ENCODE measurements at regions not wholly inside any gene's neighbourhood (a gene's known extent, or its start where the extent isn't known, plus 50 kb on each side); places are given as distances from the start of the nearest gene placed in this dataset.

GRCh38 chr13:55001881-55002280 lies 1973.3 kb downstream of the OLFM4 start:
- BruUV-seq (replicated peaks) = no TSS peak
- POLR2A ChIA-PET (ENCODE audit: low non-redundant PET) = no interaction called here
- DNase-seq (ENCODE audit: low spot score) = no peak
- H3K27me3 ChIP-seq (replicated peaks; ENCODE audit: insufficient read depth, low read depth, low read length, poor library complexity) = no peaks in the 10 kb centered on the region
- CTCF ChIA-PET = no interaction called here
- intact Hi-C loops (cut with micrococcal nuclease; ENCODE audit: unreplicated experiment) = no loop called here
- no peak overlapping the region for H3K27ac ChIP-seq (ENCODE audit: low read depth, low read length, poor library complexity, severe bottlenecking)
- no peaks in the 10 kb centered on the region for H3K9me3 ChIP-seq (ENCODE audit: low read depth, low read length, poor library complexity, severe bottlenecking)
- no peak overlapping the region for H3K4me3 ChIP-seq (ENCODE audit: low read depth, low read length, poor library complexity, severe bottlenecking)
- H3K36me3 ChIP-seq (ENCODE audit: insufficient read depth, low read length, poor library complexity, severe bottlenecking) = no peaks in the 10 kb centered on the region
- TF ChIP-seq, protein P1, sequence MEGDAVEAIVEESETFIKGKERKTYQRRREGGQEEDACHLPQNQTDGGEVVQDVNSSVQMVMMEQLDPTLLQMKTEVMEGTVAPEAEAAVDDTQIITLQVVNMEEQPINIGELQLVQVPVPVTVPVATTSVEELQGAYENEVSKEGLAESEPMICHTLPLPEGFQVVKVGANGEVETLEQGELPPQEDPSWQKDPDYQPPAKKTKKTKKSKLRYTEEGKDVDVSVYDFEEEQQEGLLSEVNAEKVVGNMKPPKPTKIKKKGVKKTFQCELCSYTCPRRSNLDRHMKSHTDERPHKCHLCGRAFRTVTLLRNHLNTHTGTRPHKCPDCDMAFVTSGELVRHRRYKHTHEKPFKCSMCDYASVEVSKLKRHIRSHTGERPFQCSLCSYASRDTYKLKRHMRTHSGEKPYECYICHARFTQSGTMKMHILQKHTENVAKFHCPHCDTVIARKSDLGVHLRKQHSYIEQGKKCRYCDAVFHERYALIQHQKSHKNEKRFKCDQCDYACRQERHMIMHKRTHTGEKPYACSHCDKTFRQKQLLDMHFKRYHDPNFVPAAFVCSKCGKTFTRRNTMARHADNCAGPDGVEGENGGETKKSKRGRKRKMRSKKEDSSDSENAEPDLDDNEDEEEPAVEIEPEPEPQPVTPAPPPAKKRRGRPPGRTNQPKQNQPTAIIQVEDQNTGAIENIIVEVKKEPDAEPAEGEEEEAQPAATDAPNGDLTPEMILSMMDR (conservative IDR thresholded peaks at IDR 0.05; ENCODE audit: low read depth, low read length) = no peak
- no peak for TF ChIP-seq EZH2 (IDR thresholded peaks at IDR 0.05; ENCODE audit: borderline replicate concordance, low read depth, low read length, poor library complexity, severe bottlenecking)
- H3K4me1 ChIP-seq (ENCODE audit: insufficient read depth, low read length, poor library complexity, severe bottlenecking) = no peaks in the 10 kb centered on the region

GRCh38 chr13:55007681-55008080 lies 1979.1 kb downstream of the OLFM4 start:
- ChIA-PET CTCF (no interaction called here), POLR2A (ENCODE audit: low non-redundant PET) (no interaction called here)
- no peak overlapping the region for H3K4me3 ChIP-seq (ENCODE audit: low read depth, low read length, poor library complexity, severe bottlenecking)
- BruUV-seq (replicated peaks) = no TSS peak
- H3K9me3 ChIP-seq (ENCODE audit: low read depth, low read length, poor library complexity, severe bottlenecking) = no peaks in the 10 kb centered on the region
- intact Hi-C loops (cut with micrococcal nuclease; ENCODE audit: unreplicated experiment) = no loop called here
- no peaks in the 10 kb centered on the region for H3K36me3 ChIP-seq (ENCODE audit: insufficient read depth, low read length, poor library complexity, severe bottlenecking)
- H3K4me1 ChIP-seq (ENCODE audit: insufficient read depth, low read length, poor library complexity, severe bottlenecking) = no peaks in the 10 kb centered on the region
- DNase-seq (ENCODE audit: low spot score) = no peak
- TF ChIP-seq, protein P1 (conservative IDR thresholded peaks at IDR 0.05; ENCODE audit: low read depth, low read length) = no peak
- no peak for TF ChIP-seq EZH2 (IDR thresholded peaks at IDR 0.05; ENCODE audit: borderline replicate concordance, low read depth, low read length, poor library complexity, severe bottlenecking)
- no peaks in the 10 kb centered on the region for H3K27me3 ChIP-seq (replicated peaks; ENCODE audit: insufficient read depth, low read depth, low read length, poor library complexity)
- H3K27ac ChIP-seq (ENCODE audit: low read depth, low read length, poor library complexity, severe bottlenecking) = no peak overlapping the region

DNA sequence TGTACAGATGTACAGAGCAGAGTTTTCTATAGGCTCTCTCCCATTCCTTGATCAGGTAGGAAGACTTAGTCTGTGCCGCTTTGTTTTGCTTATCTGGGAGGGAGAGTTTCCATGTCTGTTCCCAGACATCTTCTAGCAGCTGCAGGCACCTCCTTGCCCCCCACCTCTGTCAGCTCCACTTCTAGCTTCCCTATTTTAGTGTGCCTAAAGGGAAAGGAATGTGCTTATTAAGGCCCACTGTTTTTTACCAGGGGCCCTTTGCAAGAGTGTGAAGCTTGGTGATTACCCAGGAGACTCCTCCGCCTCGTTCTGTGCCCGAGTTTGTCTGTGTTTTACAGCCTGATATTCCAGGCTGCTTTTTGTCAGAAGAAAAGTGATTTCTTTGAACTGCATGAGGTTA lies 1984.4 kb downstream of the OLFM4 start:
- CTCF ChIA-PET = no interaction called here
- intact Hi-C loops (cut with micrococcal nuclease; ENCODE audit: unreplicated experiment) = no loop called here

More for the DNA sequence above, 1984.4 kb downstream of the OLFM4 start:
- Histone ChIP-seq H3K4me1 (ENCODE audit: insufficient read depth, low read length, poor library complexity, severe bottlenecking) (no peaks in the 10 kb centered on the region), H3K27ac (ENCODE audit: low read depth, low read length, poor library complexity, severe bottlenecking) (no peak overlapping the region), H3K36me3 (ENCODE audit: insufficient read depth, low read length, poor library complexity, severe bottlenecking) (no peaks in the 10 kb centered on the region), H3K4me3 (ENCODE audit: low read depth, low read length, poor library complexity, severe bottlenecking) (no peak overlapping the region), H3K27me3 (replicated peaks; ENCODE audit: insufficient read depth, low read depth, low read length, poor library complexity) (no peaks in the 10 kb centered on the region), H3K9me3 (ENCODE audit: low read depth, low read length, poor library complexity, severe bottlenecking) (no peaks in the 10 kb centered on the region)
- BruUV-seq (replicated peaks) = no TSS peak
- POLR2A ChIA-PET (ENCODE audit: low non-redundant PET) = no interaction called here
- TF ChIP-seq EZH2 (IDR thresholded peaks at IDR 0.05; ENCODE audit: borderline replicate concordance, low read depth, low read length, poor library complexity, severe bottlenecking) = no peak
- TF ChIP-seq, protein P1 (conservative IDR thresholded peaks at IDR 0.05; ENCODE audit: low read depth, low read length) = no peak
- no peak for DNase-seq (ENCODE audit: low spot score)
